ACHN (cell line): ENCODE measurements at regions not wholly inside any gene's neighbourhood (a gene's known extent, or its start where the extent isn't known, plus 50 kb on each side); places are given as distances from the start of the nearest gene placed in this dataset.

ENCODE experiments used
- DNase-seq: peaks from one replicate; pipeline ENCODE4 v3.0.0-alpha.2; 2015
- in situ Hi-C: cut with HindIII; loops from 2 replicates; pipeline ENCODE4 v1.10.0; 2017; ENCODE audit warnings: low sequenced_read_pairs, low pct_ligation_motif_present, low pct_unique_long_range_greater_than_20kb

DNA sequence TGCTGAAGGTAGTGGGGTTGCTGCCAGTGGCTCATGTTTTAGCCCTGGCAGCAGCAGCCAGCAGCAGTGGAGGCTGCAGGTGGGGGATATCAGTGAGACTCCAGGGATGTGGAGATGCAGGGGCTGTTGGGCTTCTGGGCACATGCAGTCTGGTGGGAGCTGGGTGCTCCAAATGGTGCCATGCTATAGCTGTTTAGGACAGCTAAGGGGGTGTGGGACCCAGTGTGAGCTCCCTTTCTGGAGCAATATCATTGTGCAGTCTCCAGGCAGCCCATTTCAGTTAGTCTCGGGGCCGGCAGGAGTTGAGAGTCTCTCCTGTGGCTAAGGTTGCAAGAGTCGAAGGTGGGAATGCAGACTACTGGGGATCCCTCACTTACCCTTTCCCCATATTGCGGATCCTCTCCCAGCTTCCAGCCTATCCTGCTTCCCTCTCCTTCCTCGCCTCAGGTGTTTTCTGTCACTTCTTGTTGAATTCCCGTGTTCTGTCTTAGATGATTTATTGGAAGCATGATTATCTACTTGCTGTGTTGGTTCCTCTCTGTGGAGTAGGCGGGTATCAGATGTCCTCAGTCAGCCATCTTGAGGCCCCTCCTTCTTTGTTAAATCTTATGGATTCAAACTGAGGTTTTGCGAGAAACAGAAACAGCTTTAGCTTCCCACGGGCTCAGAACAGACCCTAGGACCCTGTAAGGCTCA lies 112.0 kb downstream of the FAM43A start:
- in situ Hi-C loops = no loop called here

DNA sequence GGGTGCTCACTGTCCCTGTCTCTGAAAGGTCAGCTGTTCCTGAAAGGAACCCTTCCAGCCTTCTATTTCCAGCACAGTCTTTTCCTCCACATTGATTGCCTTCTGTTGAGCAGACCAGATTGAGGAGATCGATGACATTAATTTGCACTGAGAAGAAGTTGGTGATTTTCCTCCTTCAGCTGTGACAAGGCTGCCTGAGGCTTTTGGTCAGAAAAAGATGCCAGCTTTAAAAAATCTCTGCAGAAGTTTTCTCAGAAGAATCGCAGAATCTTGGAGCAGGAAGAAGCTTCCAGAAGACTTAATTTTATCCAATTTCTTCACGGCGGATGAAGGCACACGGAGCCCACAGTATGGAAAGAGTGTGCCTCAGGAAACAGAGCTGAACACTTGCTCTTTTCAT lies 112.8 kb downstream of the FAM43A start:
- in situ Hi-C loops = no loop called here
- DNase-seq = no peak

More for the DNA sequence above, 112.0 kb downstream of the FAM43A start:
- DNase-seq = no peak

DNA sequence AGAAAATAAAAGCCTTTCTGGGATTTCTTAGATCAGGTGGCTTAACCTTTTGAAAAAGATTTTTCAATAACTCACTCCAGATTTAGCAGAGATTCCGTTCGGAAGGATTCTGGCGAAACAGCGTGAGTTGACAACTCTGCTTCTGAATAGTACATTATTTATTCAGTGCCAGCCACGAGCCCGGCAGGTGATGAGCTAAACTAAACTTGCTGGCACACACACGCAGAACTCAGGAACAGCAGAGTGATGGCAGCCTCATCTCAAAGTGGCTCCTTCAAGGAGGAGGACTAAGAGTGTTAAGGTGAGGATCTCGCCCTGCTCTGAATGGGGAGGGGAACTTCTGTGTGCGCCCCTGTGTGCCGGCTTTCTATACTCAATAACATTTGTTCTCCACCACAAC lies 114.3 kb downstream of the FAM43A start:
- in situ Hi-C loops = no loop called here

DNA sequence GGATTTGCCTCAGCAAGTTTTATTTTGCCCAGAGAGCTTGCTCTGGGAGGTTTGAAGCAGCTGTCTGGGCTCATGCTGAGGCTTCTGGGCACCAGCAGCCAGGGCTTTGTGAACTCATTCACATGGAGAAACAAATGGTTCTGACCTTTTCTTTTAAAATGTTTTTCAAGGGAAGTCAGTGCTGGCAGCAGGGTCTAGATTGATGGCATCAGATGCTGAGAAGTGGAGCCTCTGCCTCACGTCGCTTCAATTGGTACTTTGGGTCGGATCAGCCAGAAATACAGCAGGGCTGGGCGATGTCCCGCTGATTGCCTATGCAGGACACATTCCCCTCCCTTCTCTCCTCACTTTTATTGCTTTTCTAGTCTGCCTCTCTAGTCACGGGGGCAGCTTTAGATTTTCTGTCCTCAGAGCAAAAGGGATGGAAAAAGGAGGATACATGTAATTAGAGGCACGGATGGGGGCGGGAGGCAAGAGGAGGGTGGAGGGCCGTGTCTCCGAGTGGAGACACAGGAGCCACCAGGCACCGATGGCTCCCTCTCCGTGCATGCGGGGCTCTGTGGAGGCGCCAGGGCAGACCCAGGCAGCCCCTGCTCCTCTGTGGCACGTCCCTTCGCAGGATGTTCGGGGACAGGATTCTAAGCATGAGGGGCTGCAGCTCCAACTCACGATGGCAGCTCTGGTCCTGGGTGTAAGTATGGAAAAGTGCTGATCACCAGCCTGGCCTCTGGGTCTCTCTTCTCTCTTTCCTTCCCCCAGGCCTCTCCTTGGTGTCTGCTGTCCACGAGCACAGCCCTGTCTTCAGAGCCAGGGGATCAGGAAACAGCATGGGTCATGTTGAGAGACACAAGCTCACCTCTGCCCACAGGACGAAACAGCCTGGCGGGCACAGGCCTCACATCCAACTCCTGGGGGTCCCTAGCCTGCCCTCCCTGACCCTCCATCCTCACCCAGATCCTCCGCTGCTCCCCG lies 116.1 kb downstream of the FAM43A start:
- no peak for DNase-seq
- in situ Hi-C loops = no loop called here

More for the DNA sequence above, 114.3 kb downstream of the FAM43A start:
- DNase-seq = no peak

DNA sequence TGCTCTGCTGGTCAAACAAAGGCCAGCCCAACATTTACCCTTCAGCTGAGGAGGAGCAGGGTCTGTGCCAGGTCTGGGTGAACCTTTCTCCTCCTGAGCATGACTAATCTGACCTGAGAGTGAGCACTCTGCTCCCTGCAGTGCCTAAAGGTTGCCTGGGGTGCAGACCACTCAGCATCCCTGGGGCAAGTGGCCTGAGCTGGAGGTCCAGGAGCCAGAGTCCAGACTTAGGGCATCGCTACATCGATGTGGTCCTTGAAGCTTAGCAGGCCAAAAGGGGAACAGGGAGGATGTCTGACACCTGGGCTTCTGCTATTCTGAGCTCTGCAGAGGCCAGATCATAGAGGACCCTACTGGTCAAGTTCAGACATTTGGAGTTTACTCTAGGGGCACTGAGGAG lies 119.1 kb downstream of the FAM43A start:
- DNase-seq = no peak
- in situ Hi-C loops = no loop called here

DNA sequence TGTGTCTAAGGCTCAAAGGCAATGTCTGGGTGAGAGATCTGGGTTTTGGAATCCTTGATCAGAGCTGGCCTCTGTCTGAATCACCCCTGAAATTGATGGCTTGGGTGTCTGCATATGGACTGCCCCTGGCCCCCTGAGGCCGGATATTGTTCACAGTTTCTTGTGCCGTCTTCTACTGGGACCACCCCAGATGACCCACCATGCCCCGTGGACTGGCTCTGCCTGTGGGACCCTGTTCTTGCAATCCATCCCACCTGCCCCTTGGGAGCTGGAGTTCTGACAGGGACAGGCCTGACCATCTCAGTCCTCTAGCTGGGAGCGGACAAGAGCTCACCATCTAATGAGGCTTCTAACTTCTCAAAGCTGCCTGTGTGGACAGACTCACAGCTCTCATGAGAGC lies 119.9 kb downstream of the FAM43A start:
- in situ Hi-C loops = no loop called here
- DNase-seq = no peak

DNA sequence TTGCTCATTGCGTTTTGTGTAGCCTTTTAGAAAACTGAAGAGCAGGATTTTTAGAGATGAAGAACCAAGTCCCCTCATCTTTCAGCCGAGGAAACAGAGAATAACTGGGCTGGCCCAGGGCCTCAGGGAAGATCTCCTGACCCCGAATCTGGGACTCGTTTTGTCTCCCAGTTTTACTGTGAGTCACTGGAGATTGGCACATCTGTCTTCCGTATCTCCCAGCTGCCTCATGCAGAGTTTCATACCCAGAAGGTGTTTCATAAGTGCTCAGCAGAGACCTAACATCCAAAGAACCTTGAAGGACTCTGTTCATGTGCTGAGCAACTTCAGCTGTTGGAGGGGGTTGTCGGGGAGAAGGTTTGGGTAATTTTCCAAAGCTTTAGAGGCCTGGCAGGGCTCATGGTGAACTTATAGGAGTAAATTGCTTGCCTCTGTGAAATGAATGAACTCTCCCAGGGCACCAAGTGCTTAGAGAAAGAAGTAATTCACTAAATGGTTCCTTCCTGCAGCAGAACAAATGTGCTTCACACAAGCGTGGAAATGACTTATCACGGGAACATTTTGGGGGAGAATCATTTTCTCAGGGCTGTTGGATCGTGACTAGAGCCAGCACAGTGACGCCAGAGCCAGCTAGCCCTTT lies 121.4 kb downstream of the FAM43A start:
- no peak for DNase-seq
- in situ Hi-C loops = no loop called here

DNA sequence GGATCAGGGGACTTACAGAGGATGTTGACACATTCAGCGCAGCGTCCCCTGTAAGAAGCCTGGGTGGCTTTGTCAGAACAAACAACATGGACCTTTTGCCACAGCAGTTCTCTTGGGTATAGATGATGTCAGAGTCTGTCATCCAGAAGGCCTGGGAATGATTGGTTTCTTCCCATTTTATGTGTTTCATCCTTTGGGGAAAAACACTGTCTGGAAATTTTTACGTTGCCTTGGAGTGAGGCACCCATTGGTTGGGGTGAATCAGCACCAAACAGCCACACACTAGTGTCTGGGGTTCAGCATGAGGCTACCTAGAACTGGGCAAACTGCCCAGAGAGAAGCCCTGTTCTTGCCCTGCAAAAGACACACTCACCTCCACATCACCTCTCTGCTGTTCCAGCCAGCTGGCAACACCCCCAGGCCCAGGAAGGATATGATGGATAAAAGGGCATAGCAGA lies 123.0 kb downstream of the FAM43A start:
- in situ Hi-C loops = no loop called here
- DNase-seq = no peak

DNA sequence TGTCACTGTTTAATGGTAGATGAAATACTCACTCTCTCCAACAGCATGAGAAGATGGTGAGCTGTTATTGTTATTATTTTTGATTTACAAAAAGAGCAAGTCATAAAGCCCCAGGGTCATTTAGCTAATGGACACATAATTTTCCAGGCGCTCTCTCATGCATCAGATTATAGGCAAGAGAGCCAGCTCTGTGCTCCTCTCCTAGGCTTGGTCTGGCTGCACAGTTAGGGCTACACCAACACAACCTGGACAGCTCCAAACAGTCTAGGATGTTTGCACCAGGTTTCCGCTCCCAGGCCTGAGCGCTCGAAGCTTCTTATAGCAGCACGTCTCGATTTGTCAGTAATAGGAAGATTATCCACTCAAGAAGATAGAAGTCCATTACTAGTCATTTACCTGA lies 123.7 kb downstream of the FAM43A start:
- in situ Hi-C loops = no loop called here
- DNase-seq = no peak

DNA sequence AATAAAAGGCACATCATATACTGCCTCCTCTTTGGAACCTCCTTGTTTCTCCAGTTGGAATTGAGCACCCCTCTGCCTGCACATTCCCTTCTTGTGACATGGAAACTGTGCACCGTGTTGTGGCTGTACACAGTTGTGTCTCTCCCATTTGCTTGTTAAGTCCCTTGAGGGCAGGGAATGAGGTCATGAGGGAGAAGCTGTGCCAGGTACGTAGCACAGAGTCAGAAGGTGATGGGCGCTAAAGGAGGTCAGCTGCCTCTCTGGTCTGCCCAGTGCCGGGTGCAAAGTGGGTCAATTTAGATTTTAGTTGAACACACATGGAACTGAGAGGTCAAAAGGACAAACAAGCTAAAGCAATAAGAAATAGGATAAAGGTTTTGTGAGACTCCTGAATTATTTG lies 124.4 kb downstream of the FAM43A start:
- DNase-seq = no peak
- in situ Hi-C loops = no loop called here

DNA sequence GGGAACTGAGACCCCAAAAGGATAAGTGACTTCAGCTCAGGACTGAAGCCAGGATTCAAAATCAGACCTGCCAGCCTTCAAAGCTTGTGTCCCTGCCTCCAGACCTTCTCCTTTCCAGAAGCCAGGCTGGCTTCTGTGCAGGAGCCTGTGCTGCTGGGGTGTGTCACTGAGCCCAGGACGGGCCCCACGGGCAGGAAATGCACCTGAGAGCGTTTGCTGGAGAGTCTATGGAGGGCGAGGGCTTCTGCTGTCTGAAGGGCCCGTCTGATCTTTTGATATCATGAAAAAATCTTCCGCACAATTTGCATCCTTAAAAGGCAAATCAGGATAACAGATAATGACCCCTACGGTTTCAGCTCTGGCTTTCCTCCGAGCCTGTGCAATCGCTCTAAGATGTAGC lies 125.4 kb downstream of the FAM43A start:
- DNase-seq = no peak
- in situ Hi-C loops = no loop called here

DNA sequence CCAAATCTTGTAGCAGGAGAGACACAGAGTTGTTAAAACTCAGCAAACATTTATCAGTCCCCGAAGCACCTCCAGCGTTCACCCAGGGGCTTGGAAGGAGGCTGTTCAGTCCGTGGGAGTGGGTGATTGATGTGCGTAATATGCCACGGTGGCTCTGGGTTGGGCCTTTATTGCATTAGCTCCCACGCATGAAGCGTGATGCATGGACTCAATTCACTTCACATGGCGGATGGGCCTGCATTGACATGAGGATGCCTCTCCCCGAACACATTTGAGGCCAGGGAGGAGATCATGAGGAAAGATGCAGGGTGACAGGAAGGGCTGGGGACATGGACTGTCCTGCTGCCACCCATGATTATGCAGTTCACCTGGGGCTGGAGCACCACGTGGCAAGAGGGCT lies 126.5 kb downstream of the FAM43A start:
- in situ Hi-C loops = no loop called here
- DNase-seq = no peak

DNA sequence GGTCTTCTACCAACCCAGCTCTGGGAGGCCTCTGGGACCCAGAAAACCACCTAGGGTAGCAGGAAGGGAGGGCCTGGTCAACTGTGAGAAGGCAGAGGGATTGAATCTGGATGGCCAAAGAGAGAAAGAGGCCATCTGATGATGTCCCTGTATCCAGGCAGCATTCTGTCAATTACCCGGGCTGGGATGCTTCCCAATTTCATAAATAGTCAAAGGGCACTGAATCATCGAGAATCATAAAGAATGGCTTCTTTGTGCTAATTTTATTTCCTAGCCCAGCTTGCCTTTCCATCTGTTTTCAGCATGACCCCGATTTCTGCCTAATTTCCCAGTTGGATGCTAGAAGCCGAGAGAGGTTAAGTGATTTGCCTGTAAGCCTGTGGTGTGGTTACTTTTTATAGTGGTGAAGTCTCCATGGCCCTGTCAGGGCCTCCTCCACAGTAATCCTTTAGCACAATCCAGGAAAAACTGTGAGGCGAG lies 129.2 kb downstream of the FAM43A start:
- in situ Hi-C loops = no loop called here
- no peak for DNase-seq

DNA sequence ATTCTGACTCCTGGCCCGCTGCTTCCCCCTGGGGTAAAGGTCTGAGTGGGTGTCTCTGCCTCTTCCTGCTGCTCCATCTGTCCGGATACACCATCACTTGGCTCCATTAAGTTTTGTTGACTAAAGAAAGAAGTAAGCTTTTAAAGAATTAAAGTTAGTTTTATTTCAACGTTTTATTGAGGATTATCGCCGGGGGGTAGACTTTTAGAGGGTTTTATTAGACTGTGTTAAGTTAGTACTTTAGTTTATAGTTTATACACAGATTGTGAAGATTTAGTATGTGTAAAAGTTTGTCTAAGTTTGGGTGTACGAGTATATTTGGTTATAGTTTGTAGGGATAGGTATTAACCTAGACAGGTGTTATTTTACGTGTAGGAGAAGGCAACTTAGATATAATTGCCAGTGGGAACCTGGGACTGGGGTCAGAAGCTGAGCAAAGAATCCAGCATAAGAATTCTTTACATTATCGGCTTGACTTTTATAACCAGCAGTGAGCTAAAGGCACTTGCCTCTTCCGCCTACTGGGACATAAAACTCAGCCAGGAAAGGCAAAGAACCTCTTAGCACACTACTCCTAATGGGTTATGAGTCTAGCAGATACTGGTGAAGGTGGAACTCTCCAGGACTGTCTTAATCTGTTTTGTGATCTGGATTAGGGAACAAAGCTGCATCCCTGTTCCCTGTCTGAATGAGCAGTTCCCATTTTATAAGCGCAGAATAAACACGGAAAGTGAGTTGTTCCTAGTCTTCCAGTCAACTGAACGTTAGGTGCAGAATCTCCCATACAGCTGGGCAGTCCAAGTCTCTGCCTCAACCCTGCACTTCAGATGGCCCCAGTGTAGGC lies 131.3 kb downstream of the FAM43A start:
- DNase-seq = no peak
- in situ Hi-C loops = no loop called here

DNA sequence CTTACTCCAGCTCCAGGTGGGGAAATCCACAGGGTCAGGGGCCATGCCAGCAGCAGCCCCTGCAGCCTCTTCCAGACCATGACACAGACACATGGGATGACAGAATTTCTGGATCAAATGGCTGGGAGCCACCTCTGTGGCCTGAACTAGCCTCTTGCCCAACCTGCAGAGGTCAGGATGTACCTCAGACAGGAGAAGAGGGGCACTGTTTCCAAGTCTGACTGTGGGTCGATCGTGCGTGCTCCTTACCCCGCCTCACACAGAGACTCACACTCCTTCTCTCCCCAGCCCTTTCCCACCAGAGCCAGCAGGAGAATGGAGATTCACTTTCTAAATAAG lies 131.9 kb downstream of the FAM43A start:
- in situ Hi-C loops = no loop called here
- no peak for DNase-seq

DNA sequence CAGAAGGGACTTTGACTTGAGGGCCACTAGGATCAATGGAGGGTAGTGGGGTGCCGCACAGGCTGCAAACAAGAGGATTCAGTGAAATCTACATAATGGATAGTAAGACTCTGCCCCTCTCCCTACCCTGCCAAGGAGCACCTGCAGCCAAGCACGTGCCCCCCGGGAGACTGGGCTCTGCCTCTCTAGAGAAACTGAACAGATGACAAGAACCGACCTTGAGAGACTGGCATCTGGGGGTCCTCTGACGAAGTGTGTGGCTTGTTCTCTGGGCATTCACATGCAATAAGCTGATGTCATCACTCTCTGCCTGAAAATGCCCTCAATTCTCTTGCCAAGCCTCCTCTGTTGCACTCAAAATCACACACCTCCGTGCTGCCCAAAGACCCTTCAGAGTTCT lies 132.3 kb downstream of the FAM43A start:
- no peak for DNase-seq
- in situ Hi-C loops = no loop called here

DNA sequence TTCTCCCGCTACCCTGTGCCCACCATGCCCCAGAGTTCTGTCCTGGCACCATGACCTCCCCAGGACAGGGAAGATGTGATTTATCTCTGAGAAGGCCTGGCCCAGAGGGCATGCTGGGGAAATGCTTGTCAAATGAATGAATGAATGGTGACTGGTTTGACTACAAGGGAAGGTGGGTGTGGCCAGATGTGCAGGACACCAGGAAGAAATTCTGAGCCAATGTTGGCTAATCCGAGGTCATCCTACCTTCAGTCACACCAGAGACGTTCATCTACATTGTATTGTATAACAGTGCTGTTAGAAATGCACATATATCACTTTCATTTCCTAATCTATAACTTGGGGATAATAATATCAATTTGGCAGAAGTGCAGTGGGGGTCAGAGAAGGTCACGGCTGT lies 138.4 kb downstream of the FAM43A start:
- no peak for DNase-seq
- in situ Hi-C loops = no loop called here

DNA sequence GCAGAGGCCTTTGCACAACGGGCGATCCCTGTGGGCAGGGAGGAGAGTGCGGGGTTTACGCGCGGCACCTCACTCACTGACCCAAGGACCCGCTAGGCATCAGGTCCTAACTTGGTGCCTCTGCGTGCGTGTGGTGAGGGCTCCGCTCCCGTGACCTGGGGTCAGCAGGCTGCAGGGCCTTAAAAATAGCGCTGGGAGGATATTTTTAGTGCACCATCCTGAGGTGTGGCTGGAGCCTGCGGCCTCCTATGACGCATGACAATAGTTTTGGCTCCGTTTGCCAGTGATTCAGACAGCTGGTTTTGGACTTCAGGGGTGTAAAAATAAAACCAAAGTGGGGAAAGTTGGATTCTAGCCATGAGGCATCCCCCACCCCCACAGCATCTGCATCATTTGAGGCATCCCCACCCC lies 139.0 kb downstream of the FAM43A start:
- in situ Hi-C loops = no loop called here
- no peak for DNase-seq
